HepG2 (cell line): ENCODE measurements at regions not wholly inside any gene's neighbourhood (a gene's known extent, or its start where the extent isn't known, plus 50 kb on each side); places are given as distances from the start of the nearest gene placed in this dataset.

Experiments
- ATF3 ChIP-seq: sonication (generic); formaldehyde crosslinking; IDR thresholded peaks from 2 replicates; pipeline ENCODE4 v1.4.0; 2020; ENCODE audit warnings: missing genetic modification reagents
- CCAR2 ChIP-seq: fragments of 200-400 bp; formaldehyde crosslinking; optimal IDR thresholded peaks from 2 replicates; pipeline ENCODE3; 2018; ENCODE audit warnings: low read depth, mild to moderate bottlenecking, low read length, moderate library complexity
- CTCF ChIP-seq: sonication (generic); formaldehyde crosslinking; IDR thresholded peaks from 2 replicates; pipeline ENCODE4 v1.5.0; 2020; ENCODE audit warnings: mild to moderate bottlenecking, missing genetic modification reagents, moderate library complexity
- ETS1 ChIP-seq: sonication (generic); formaldehyde crosslinking; IDR thresholded peaks from 2 replicates; pipeline ENCODE4 v1.4.0; 2020; ENCODE audit warnings: missing genetic modification reagents
- EZH2 ChIP-seq: conservative IDR thresholded peaks from 2 replicates; pipeline ENCODE4 v1.6.1; 2012; ENCODE audit warnings: mild to moderate bottlenecking, low read depth, low read length, moderate library complexity
- MAZ ChIP-seq, 2 experiments: sonication (generic) in 1 of 2; formaldehyde crosslinking in 1 of 2; IDR thresholded peaks; 2 replicates each; pipeline versions ENCODE4 v1.5.0 to v1.6.1; 2012 to 2020; ENCODE audit warnings: low read depth in 2 of 2, mild to moderate bottlenecking in 2 of 2, borderline replicate concordance in 1 of 2, improper control_type of control experiment in 1 of 2, low read length in 1 of 2, missing genetic modification reagents in 1 of 2, moderate library complexity in 1 of 2
- MIER3 ChIP-seq: IDR thresholded peaks from 2 replicates; pipeline ENCODE4 v1.6.1; 2016; ENCODE audit warnings: missing compliant biosample characterization, borderline replicate concordance
- POLR2A ChIP-seq, 2 experiments: IDR thresholded peaks; 2 replicates each; pipeline ENCODE4 v1.6.1; 2011; ENCODE audit warnings: low read depth in 2 of 2, low read length in 2 of 2, mild to moderate bottlenecking in 1 of 2, moderate library complexity in 1 of 2; ENCODE audit not compliant: insufficient read depth in 1 of 2
- ZNF512B ChIP-seq: sonication (generic); formaldehyde crosslinking; IDR thresholded peaks from 2 replicates; pipeline ENCODE4 v1.5.1; 2020; ENCODE audit warnings: missing genetic modification reagents, mild to moderate bottlenecking, borderline replicate concordance
- ZNF558 ChIP-seq: sonication (generic); formaldehyde crosslinking; IDR thresholded peaks from 2 replicates; pipeline ENCODE4 v1.9.0; 2022; ENCODE audit warnings: mild to moderate bottlenecking, missing genetic modification reagents, borderline replicate concordance
- ZNF562 ChIP-seq: sonication (generic); formaldehyde crosslinking; IDR thresholded peaks from 2 replicates; pipeline ENCODE4 v1.8.0; 2022; ENCODE audit warnings: missing genetic modification reagents, borderline replicate concordance
- ZNF839 ChIP-seq: sonication (generic); formaldehyde crosslinking; IDR thresholded peaks from 2 replicates; pipeline ENCODE4 v1.4.0; 2020; ENCODE audit warnings: missing genetic modification reagents, mild to moderate bottlenecking, borderline replicate concordance

GRCh38 chr18:68466672-68467071 is 248.2 kb downstream of the TMX3 start:
- TF ChIP-seq CTCF (CRISPR knock-in tag): no peak
- no peak for TF ChIP-seq EZH2
- TF ChIP-seq ATF3 (CRISPR knock-in tag): no peak
- TF ChIP-seq POLR2A (IDR thresholded peaks at IDR 0.05; ENCODE audit: insufficient read depth in 1 of 2, low read depth in 2 of 2, low read length in 2 of 2): no peak
- TF ChIP-seq CCAR2: no peak
- TF ChIP-seq ZNF839: no peak
- no peak for TF ChIP-seq ZNF512B
- TF ChIP-seq ZNF558 (CRISPR knock-in tag): no peak
- TF ChIP-seq ZNF562: no peak
- no peak for TF ChIP-seq MIER3 (CRISPR knock-in tag)
- no peak for TF ChIP-seq MAZ (IDR thresholded peaks at IDR 0.05; ENCODE audit: borderline replicate concordance, low read depth, low read length)
- TF ChIP-seq MAZ (CRISPR knock-in tag; IDR thresholded peaks at IDR 0.05; ENCODE audit: low read depth): no peak
- no peak for TF ChIP-seq ETS1
